Trophoblast cell (in vitro differentiated cells and primary cell): ENCODE measurements at regions not wholly inside any gene's neighbourhood (a gene's known extent, or its start where the extent isn't known, plus 50 kb on each side); places are given as distances from the start of the nearest gene placed in this dataset.
A peak's percentile ranks its signal among the peaks of the same experiment; 100 is the strongest.

ENCODE experiments used
- DNase-seq, 2 donors: peaks; one replicate each; pipeline ENCODE4 v3.0.0-alpha.2; 2016
- H2AFZ ChIP-seq: 2 replicates; pipeline ENCODE4 v1.6.1; 2013; ENCODE audit warnings: low read length, moderate library complexity, mild to moderate bottlenecking; ENCODE audit not compliant: insufficient read depth, poor library complexity
- H2AK5ac ChIP-seq: 2 replicates; pipeline ENCODE4 v1.6.1; 2013; ENCODE audit warnings: mild to moderate bottlenecking, low read length
- H2BK120ac ChIP-seq: 2 replicates; pipeline ENCODE4 v1.6.1; 2013; ENCODE audit warnings: low read length, mild to moderate bottlenecking, moderate library complexity; ENCODE audit not compliant: insufficient read depth, poor library complexity
- H2BK12ac ChIP-seq: 2 replicates; pipeline ENCODE4 v1.6.1; 2013; ENCODE audit warnings: mild to moderate bottlenecking, low read length, moderate library complexity
- H2BK5ac ChIP-seq: 2 replicates; pipeline ENCODE4 v1.6.1; 2013; ENCODE audit warnings: low read length, low read depth, moderate library complexity, mild to moderate bottlenecking; ENCODE audit not compliant: poor library complexity
- H3K14ac ChIP-seq: 2 replicates; pipeline ENCODE4 v1.6.1; 2013; ENCODE audit warnings: mild to moderate bottlenecking, low read length
- H3K18ac ChIP-seq: 2 replicates; pipeline ENCODE4 v1.6.1; 2013; ENCODE audit warnings: mild to moderate bottlenecking, low read length
- H3K23ac ChIP-seq: 2 replicates; pipeline ENCODE4 v1.6.1; 2013; ENCODE audit warnings: low read length
- H3K27ac ChIP-seq: 2 replicates; pipeline ENCODE4 v1.5.1; 2013; ENCODE audit warnings: low read depth, mild to moderate bottlenecking, inconsistent platforms, low read length, moderate library complexity
- H3K27me3 ChIP-seq: 2 replicates; pipeline ENCODE4 v1.6.1; 2013; ENCODE audit warnings: inconsistent platforms, mild to moderate bottlenecking, low read length, moderate library complexity; ENCODE audit not compliant: insufficient read depth
- H3K36me3 ChIP-seq, 2 experiments: 1 replicate in 1 of 2; 2 replicates in 1 of 2; pipeline ENCODE4 v1.6.1; 2013; ENCODE audit warnings: low read length in 2 of 2, mild to moderate bottlenecking in 2 of 2, moderate library complexity in 1 of 2; ENCODE audit not compliant: insufficient read depth in 2 of 2, control insufficient read depth in 1 of 2
- H3K4ac ChIP-seq: 2 replicates; pipeline ENCODE4 v1.6.1; 2013; ENCODE audit warnings: low read depth, mild to moderate bottlenecking, low read length, moderate library complexity
- H3K4me1 ChIP-seq, 2 experiments: 1 replicate in 1 of 2; 2 replicates in 1 of 2; pipeline ENCODE4 v1.6.1; 2013; ENCODE audit warnings: low read length in 2 of 2, mild to moderate bottlenecking in 2 of 2, moderate library complexity in 1 of 2; ENCODE audit not compliant: insufficient read depth in 2 of 2, control insufficient read depth in 1 of 2
- H3K4me2 ChIP-seq: 2 replicates; pipeline ENCODE4 v1.6.1; 2013; ENCODE audit warnings: inconsistent platforms, mild to moderate bottlenecking, low read length, moderate library complexity
- H3K4me3 ChIP-seq: 2 replicates; pipeline ENCODE4 v1.5.1; 2013; ENCODE audit warnings: mild to moderate bottlenecking, low read depth, low read length, inconsistent platforms
- H3K79me1 ChIP-seq: one replicate; pipeline ENCODE4 v1.6.1; 2013; ENCODE audit warnings: low read length
- H3K79me2 ChIP-seq: 2 replicates; pipeline ENCODE4 v1.6.1; 2013; ENCODE audit warnings: low read length, mild to moderate bottlenecking; ENCODE audit not compliant: control insufficient read depth, insufficient read depth, poor library complexity
- H3K9ac ChIP-seq: 2 replicates; pipeline ENCODE4 v1.6.1; 2013; ENCODE audit warnings: mild to moderate bottlenecking, low read length
- H3K9me3 ChIP-seq: 2 replicates; pipeline ENCODE4 v1.6.1; 2013; ENCODE audit warnings: low read depth, mild to moderate bottlenecking, control low read depth, inconsistent platforms, low read length; ENCODE audit not compliant: insufficient read depth
- H4K12ac ChIP-seq: 2 replicates; pipeline ENCODE4 v1.6.1; 2013; ENCODE audit warnings: low read depth, mild to moderate bottlenecking, low read length, moderate library complexity
- H4K8ac ChIP-seq: 2 replicates; pipeline ENCODE4 v1.6.1; 2013; ENCODE audit warnings: low read depth, mild to moderate bottlenecking, low read length, moderate library complexity
- H4K91ac ChIP-seq: one replicate; pipeline ENCODE4 v1.6.1; 2013; ENCODE audit warnings: low read depth, mild to moderate bottlenecking, low read length, moderate library complexity
- WGBS: extraction: QIAGEN DNeasy Blood & Tissue Kit; methylation state at CpG from one replicate; pipeline ENCODE4 v1.1.7; 2013; ENCODE audit warnings: missing lambda C conversion rate; ENCODE audit not compliant: insufficient read length, insufficient coverage; ENCODE audit errors: extremely low coverage; 5-methylcytosine and 5-hydroxymethylcytosine counted together

GRCh38 chr9:115989831-115990230, 163.8 kb upstream of the PAPPA start:
- Histone ChIP-seq H3K79me1 (no peaks in the 10 kb centered on the region), H3K4me2 (no peak overlapping the region), H3K9me3 (no peaks in the 10 kb centered on the region), H3K14ac (no peak overlapping the region), H2BK120ac (no peak overlapping the region), H2BK5ac (no peak overlapping the region), H3K18ac (no peak overlapping the region), H3K79me2 (no peaks in the 10 kb centered on the region), H2AK5ac (no peak overlapping the region), H3K4me1 (no peaks in the 10 kb centered on the region), H3K27ac (no peak overlapping the region), H2AFZ (no peak overlapping the region), H3K4me3 (no peak overlapping the region), H3K27me3 (no peaks in the 10 kb centered on the region), H3K4ac (no peak overlapping the region), H3K23ac (no peak overlapping the region), H4K8ac (no peak overlapping the region), H3K36me3 (no peaks in the 10 kb centered on the region), H2BK12ac (no peak overlapping the region), H3K9ac (no peak overlapping the region), H4K12ac (no peak overlapping the region), H4K91ac (no peak overlapping the region)
- whole genome bisulfite sequencing = no CpG with 5 or more reads among the region's 4 CpGs
- peak; percentile 91 to 97 for DNase-seq

GRCh38 chr9:115992834-115993233, 160.8 kb upstream of the PAPPA start:
- H3K79me1 ChIP-seq = no peaks in the 10 kb centered on the region
- H3K27ac ChIP-seq = no peak overlapping the region
- no peak overlapping the region for H4K91ac ChIP-seq
- no peak overlapping the region for H2BK12ac ChIP-seq
- H2AFZ ChIP-seq = no peak overlapping the region
- H3K36me3 ChIP-seq = no peaks in the 10 kb centered on the region
- H3K23ac ChIP-seq = no peak overlapping the region
- H3K4me1 ChIP-seq = no peaks in the 10 kb centered on the region
- H3K4me3 ChIP-seq = no peak overlapping the region
- H3K79me2 ChIP-seq = no peaks in the 10 kb centered on the region
- no peak overlapping the region for H4K8ac ChIP-seq
- H3K4me2 ChIP-seq = no peak overlapping the region
- no peak overlapping the region for H2BK5ac ChIP-seq
- DNase-seq = peak; percentile 85 to 90
- no peak overlapping the region for H2BK120ac ChIP-seq
- H4K12ac ChIP-seq = no peak overlapping the region
- no peaks in the 10 kb centered on the region for H3K9me3 ChIP-seq
- no peak overlapping the region for H2AK5ac ChIP-seq
- no peak overlapping the region for H3K18ac ChIP-seq
- WGBS = no CpG with 5 or more reads among the region's 4 CpGs
- H3K14ac ChIP-seq = no peak overlapping the region
- H3K4ac ChIP-seq = no peak overlapping the region
- H3K9ac ChIP-seq = no peak overlapping the region
- H3K27me3 ChIP-seq = no peaks in the 10 kb centered on the region

GRCh38 chr9:115997923-115998322, 155.7 kb upstream of the PAPPA start:
- no peak overlapping the region for H3K14ac ChIP-seq
- no peak overlapping the region for H3K4ac ChIP-seq
- WGBS = no CpG with 5 or more reads among the region's 1 CpG
- no peak for DNase-seq
- no peak overlapping the region for H3K27ac ChIP-seq
- no peak overlapping the region for H4K91ac ChIP-seq
- no peak overlapping the region for H4K12ac ChIP-seq
- no peak overlapping the region for H3K4me3 ChIP-seq
- no peak overlapping the region for H3K9ac ChIP-seq
- no peaks in the 10 kb centered on the region for H3K27me3 ChIP-seq
- no peak overlapping the region for H3K18ac ChIP-seq
- H3K4me2 ChIP-seq = no peak overlapping the region
- no peaks in the 10 kb centered on the region for H3K79me1 ChIP-seq
- no peaks in the 10 kb centered on the region for H3K36me3 ChIP-seq
- H2BK120ac ChIP-seq = no peak overlapping the region
- no peak overlapping the region for H2AK5ac ChIP-seq
- H2BK5ac ChIP-seq = no peak overlapping the region
- H3K23ac ChIP-seq = no peak overlapping the region
- no peaks in the 10 kb centered on the region for H3K4me1 ChIP-seq
- H3K9me3 ChIP-seq = no peaks in the 10 kb centered on the region
- no peaks in the 10 kb centered on the region for H3K79me2 ChIP-seq
- H2BK12ac ChIP-seq = no peak overlapping the region
- H4K8ac ChIP-seq = no peak overlapping the region
- H2AFZ ChIP-seq = no peak overlapping the region

GRCh38 chr9:115998666-115999065, 154.9 kb upstream of the PAPPA start:
- no peak overlapping the region for H4K12ac ChIP-seq

More at GRCh38 chr9:115998666-115999065, 154.9 kb upstream of the PAPPA start:
- Histone ChIP-seq H3K4me1 (no peaks in the 10 kb centered on the region), H2AK5ac (no peak overlapping the region), H2AFZ (no peak overlapping the region), H3K27ac (no peak overlapping the region), H2BK12ac (no peak overlapping the region), H4K91ac (no peak overlapping the region), H2BK5ac (no peak overlapping the region), H3K9ac (no peak overlapping the region), H3K27me3 (no peaks in the 10 kb centered on the region), H3K4me2 (no peak overlapping the region), H3K23ac (no peak overlapping the region), H3K4me3 (no peak overlapping the region), H3K79me1 (no peaks in the 10 kb centered on the region), H2BK120ac (no peak overlapping the region), H3K9me3 (no peaks in the 10 kb centered on the region), H3K79me2 (no peaks in the 10 kb centered on the region), H3K4ac (no peak overlapping the region), H3K18ac (no peak overlapping the region), H4K8ac (no peak overlapping the region), H3K36me3 (no peaks in the 10 kb centered on the region), H3K14ac (no peak overlapping the region)
- DNase-seq = no peak
